T-helper 1 cell treated with Interleukin-12 subunit alpha and Interleukin-12 subunit beta and Interleukin-4 antibody, amounts not matched to agents 30 ng/mL and 1 ng/mL, for 36 hours (primary cell): ENCODE measurements at regions not wholly inside any gene's neighbourhood (a gene's known extent, or its start where the extent isn't known, plus 50 kb on each side); places are given as distances from the start of the nearest gene placed in this dataset.
"Not testable (repeated sequence)": the region's sequence is repeated elsewhere in the genome, so short reads cannot be mapped to it uniquely, and the experiment has no call there.

Source experiments
- intact Hi-C: fragments of 100-400 bp; cut with micrococcal nuclease; formaldehyde crosslinking; loops from one replicate; pipeline ENCODE4 v1.15.1; 2024

- intact Hi-C loops = no loop called here
These were observed 488.2 kb upstream of the NECTIN3 start for GRCh38 chr3:110583373-110583935.

GRCh38 chr3:110588906-110589305, 482.7 kb upstream of the NECTIN3 start:
- intact Hi-C loops = no loop called here

GRCh38 chr3:110589341-110589740, 482.3 kb upstream of the NECTIN3 start:
- intact Hi-C loops = no loop called here

GRCh38 chr3:110593749-110594148, 477.9 kb upstream of the NECTIN3 start:
- intact Hi-C loops = no loop called here

GRCh38 chr3:110598847-110599490, 472.6 kb upstream of the NECTIN3 start:
- intact Hi-C loops = no loop called here

- intact Hi-C loops = no loop called here
These were observed 463.1 kb upstream of the NECTIN3 start for GRCh38 chr3:110608566-110608965.

- intact Hi-C loops = no loop called here
These were observed 459.6 kb upstream of the NECTIN3 start for GRCh38 chr3:110612045-110612444.

- intact Hi-C loops = no loop called here
These were observed 457.4 kb upstream of the NECTIN3 start for GRCh38 chr3:110614186-110614585.

GRCh38 chr3:110615454-110615853, 456.2 kb upstream of the NECTIN3 start:
- intact Hi-C loops = no loop called here

GRCh38 chr3:110618512-110619226, 452.9 kb upstream of the NECTIN3 start:
- intact Hi-C loops = no loop called here

GRCh38 chr3:110620118-110620517, 451.5 kb upstream of the NECTIN3 start:
- intact Hi-C loops = no loop called here

GRCh38 chr3:110623571-110623970, 448.0 kb upstream of the NECTIN3 start:
- intact Hi-C loops = no loop called here

GRCh38 chr3:110624576-110624975, 447.0 kb upstream of the NECTIN3 start:
- intact Hi-C loops = no loop called here

- intact Hi-C loops = no loop called here
These were observed 446.3 kb upstream of the NECTIN3 start for GRCh38 chr3:110625201-110625747.

GRCh38 chr3:110626652-110627111, 444.9 kb upstream of the NECTIN3 start:
- intact Hi-C loops = not testable (repeated sequence)

GRCh38 chr3:110628650-110629301, 442.8 kb upstream of the NECTIN3 start:
- intact Hi-C loops = no loop called here

- intact Hi-C loops = no loop called here
These were observed 441.7 kb upstream of the NECTIN3 start for GRCh38 chr3:110629917-110630316.

- intact Hi-C loops = no loop called here
These were observed 427.4 kb upstream of the NECTIN3 start for GRCh38 chr3:110644203-110644602.

GRCh38 chr3:110646055-110646454, 425.6 kb upstream of the NECTIN3 start:
- intact Hi-C loops = no loop called here

- intact Hi-C loops = no loop called here
These were observed 425.1 kb upstream of the NECTIN3 start for GRCh38 chr3:110646496-110646895.

GRCh38 chr3:110647586-110647985, 424.0 kb upstream of the NECTIN3 start:
- intact Hi-C loops = no loop called here

GRCh38 chr3:110650741-110651140, 420.9 kb upstream of the NECTIN3 start:
- intact Hi-C loops = no loop called here
